ENCODE measurements at regions not wholly inside any gene's neighbourhood (a gene's known extent, or its start where the extent isn't known, plus 50 kb on each side); places are given as distances from the start of the nearest gene placed in this dataset.

DNA sequence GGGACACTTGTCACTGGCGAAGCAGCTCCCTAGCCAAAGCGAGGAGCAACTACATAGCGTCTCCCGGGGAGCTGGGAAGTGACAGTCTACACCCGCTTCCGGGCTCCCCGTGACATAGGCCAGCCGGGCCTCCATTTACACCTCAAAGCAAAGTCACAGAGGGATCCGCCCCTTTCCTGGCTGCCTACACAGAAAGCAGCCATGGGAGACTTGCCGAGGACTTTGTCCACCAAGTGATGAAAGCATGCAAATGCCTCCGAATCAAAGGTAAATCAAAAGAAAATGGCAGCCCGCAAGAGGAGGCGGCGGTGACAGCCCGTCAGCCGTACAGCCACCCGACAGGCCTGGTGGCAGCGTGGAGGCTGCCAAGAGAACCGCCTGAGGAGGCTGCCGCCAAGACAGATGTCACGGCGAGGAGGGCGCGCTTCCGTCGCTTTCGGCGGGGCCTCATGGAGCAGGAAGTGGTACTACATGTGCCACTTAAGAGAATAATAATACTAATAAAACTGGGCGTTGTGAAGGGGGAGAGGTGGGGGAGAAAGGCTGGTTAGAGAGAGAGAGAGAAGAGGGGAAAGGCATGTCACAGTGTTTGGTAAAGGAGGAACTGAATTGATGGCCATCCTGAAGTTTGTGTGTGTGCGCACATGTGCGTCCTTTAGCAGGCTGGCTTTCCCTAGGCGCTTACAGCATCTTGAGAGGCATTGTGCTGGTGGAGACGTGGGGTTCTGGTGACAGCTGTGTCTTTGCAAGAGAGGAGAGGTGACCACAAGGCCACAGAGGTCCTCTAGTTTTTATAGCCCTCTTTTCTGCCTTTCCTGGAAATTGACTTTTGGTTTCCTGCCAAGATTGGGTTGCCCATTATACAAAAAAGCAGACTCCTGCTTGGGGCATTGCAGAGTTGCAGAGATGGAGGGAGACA, 661.7 kb downstream of the VRK1 start:
- no peak overlapping the region for H3K4me3 ChIP-seq (ENCODE audit: low read depth, low read length)
- no peak for TF ChIP-seq CTCF (IDR thresholded peaks at IDR 0.05; ENCODE audit: control insufficient read depth, extremely low read depth, insufficient read depth)
- no peak for DNase-seq (ENCODE audit: low read depth)

DNA sequence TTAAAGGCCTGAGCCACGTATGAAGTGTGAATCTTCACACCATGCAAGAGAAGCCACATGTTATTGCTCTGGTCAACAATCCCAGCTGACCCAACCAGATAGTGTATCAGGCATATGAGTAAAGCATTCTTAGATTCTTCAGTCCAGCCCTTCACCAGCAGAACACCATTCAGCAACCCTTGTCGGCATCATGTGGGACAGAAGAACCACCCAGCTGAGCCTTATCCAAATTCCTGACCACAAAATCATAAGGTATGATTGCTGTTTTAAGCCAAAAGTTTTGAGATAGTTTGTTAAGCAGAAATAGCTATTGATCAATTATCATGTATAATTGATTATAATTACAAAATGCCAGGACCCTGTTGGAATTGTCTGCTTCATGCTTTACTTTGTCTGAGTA, 664.9 kb downstream of the VRK1 start:
- DNase-seq (ENCODE audit: low read depth) = no peak
- H3K4me3 ChIP-seq (ENCODE audit: low read depth, low read length) = no peak overlapping the region
- TF ChIP-seq CTCF (IDR thresholded peaks at IDR 0.05; ENCODE audit: control insufficient read depth, extremely low read depth, insufficient read depth) = no peak

- TF ChIP-seq CTCF (IDR thresholded peaks at IDR 0.05; ENCODE audit: control insufficient read depth, extremely low read depth, insufficient read depth) = no peak
- no peak overlapping the region for H3K4me3 ChIP-seq (ENCODE audit: low read depth, low read length)
- DNase-seq (ENCODE audit: low read depth) = no peak
Measured at GRCh38 chr14:97468220-97468619, 671.0 kb downstream of the VRK1 start.

- DNase-seq (ENCODE audit: low read depth) = no peak
- TF ChIP-seq CTCF (IDR thresholded peaks at IDR 0.05; ENCODE audit: control insufficient read depth, extremely low read depth, insufficient read depth) = no peak
- no peak overlapping the region for H3K4me3 ChIP-seq (ENCODE audit: low read depth, low read length)
Measured at GRCh38 chr14:97477353-97477752, 680.2 kb downstream of the VRK1 start.

DNA sequence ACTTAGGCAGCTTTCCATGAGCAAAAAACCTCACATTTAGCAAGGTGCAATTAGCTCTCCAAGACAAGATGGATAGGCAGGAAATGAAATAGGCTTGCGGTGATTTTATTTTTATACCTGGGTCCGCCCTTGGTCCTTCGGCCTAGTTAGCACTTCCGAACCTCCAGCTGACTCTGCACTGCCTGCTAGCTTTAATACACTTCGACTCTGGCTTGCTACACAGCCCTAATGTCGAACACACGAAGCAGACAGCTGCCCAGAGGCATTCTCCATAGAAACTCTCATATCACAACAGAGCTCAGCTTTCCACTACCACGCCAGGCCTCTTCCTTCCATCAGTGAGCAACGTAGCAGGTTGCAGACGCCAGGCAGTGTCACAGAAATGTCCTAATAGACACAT, 688.0 kb downstream of the VRK1 start:
- H3K4me3 ChIP-seq (ENCODE audit: low read depth, low read length) = no peak overlapping the region
- TF ChIP-seq CTCF (IDR thresholded peaks at IDR 0.05; ENCODE audit: control insufficient read depth, extremely low read depth, insufficient read depth) = no peak

GRCh38 chr14:97486601-97487120, 689.5 kb downstream of the VRK1 start:
- no peak for TF ChIP-seq CTCF (IDR thresholded peaks at IDR 0.05; ENCODE audit: control insufficient read depth, extremely low read depth, insufficient read depth)
- DNase-seq (ENCODE audit: low read depth) = no peak
- no peak overlapping the region for H3K4me3 ChIP-seq (ENCODE audit: low read depth, low read length)

More for the DNA sequence above, 688.0 kb downstream of the VRK1 start:
- DNase-seq (ENCODE audit: low read depth) = no peak

Data from LNCaP clone FGC (cell line).